Left lung (tissue), 4 donors: ENCODE measurements at regions not wholly inside any gene's neighbourhood (a gene's known extent, or its start where the extent isn't known, plus 50 kb on each side); places are given as distances from the start of the nearest gene placed in this dataset.

Source experiments
- ATAC-seq: fragments of 200-7000 bp; cut with Tn5 transposase; one replicate; pipeline ENCODE4 v1.9.1; 2020; ENCODE audit warnings: moderate library complexity
- DNase-seq, 4 donors: peaks; one replicate each; pipeline ENCODE4 v3.0.0-alpha.2; 2013 to 2020
- H3K27ac ChIP-seq, 2 donors: fragments of 200-600 bp; sonication (generic) in 1 of 2; one replicate each; pipeline versions ENCODE4 v1.5.0 to v1.8.0; 2020 to 2021
- H3K27me3 ChIP-seq, 2 donors: fragments of 200-600 bp; sonication (generic) in 1 of 2; one replicate each; pipeline versions ENCODE4 v1.5.0 to v1.8.0; 2020 to 2021
- H3K36me3 ChIP-seq, 2 donors: fragments of 200-600 bp; sonication (generic) in 1 of 2; one replicate each; pipeline versions ENCODE4 v1.5.0 to v1.8.0; 2020 to 2021
- H3K4me1 ChIP-seq, 2 donors: fragments of 200-600 bp; one replicate each; pipeline ENCODE4 v1.8.0; 2021
- H3K4me3 ChIP-seq, 2 donors: fragments of 200-600 bp; sonication (generic) in 1 of 2; one replicate each; pipeline versions ENCODE4 v1.5.0 to v1.8.0; 2020 to 2021; ENCODE audit warnings: mild to moderate bottlenecking in 1 of 2
- H3K9me3 ChIP-seq, 2 donors: fragments of 200-600 bp; sonication (generic) in 1 of 2; one replicate each; pipeline versions ENCODE4 v1.5.0 to v1.8.0; 2020 to 2021
- CTCF ChIP-seq, 2 donors: fragments of 200-600 bp; sonication (generic) in 1 of 2; IDR thresholded peaks; one replicate each; pipeline versions ENCODE4 v1.5.0 to v1.8.0; 2021; ENCODE audit warnings: antibody characterized with exemption in 2 of 2
- intact Hi-C, 2 donors: fragments of 100-400 bp; cut with DNase I; formaldehyde crosslinking; loops; one replicate each; pipeline versions ENCODE4 v1.11.2 to v1.14.2; 2022
- donor health status: DM: no; HTN: yes; CAD: no.
- donor health status: DM: no; HTN: no; CAD: no.

- no peak for ATAC-seq
- no peaks in the 10 kb centered on the region for H3K4me1 ChIP-seq
- DNase-seq = peak in 1 of 4 donors; percentile 75
- TF ChIP-seq CTCF (IDR thresholded peaks at IDR 0.05) = no peak
- H3K4me3 ChIP-seq = no peak overlapping the region
- H3K9me3 ChIP-seq = no peaks in the 10 kb centered on the region
- H3K27ac ChIP-seq = no peak overlapping the region
- H3K36me3 ChIP-seq = no peaks in the 10 kb centered on the region
- intact Hi-C loops = loop anchor here in 1 of 2 donors (10.0 kb wide), 1 partner anchor 254 kb away; no protein-coding TSS in a partner anchor
- peaks cover 0 to 40% of the 10 kb centered on the region in 2 donors for H3K27me3 ChIP-seq
These were observed 51.1 kb upstream of the BEGAIN start for GRCh38 chr14:100638211-100638855.

GRCh38 chr14:100639280-100639679, 52.1 kb upstream of the BEGAIN start:
- peaks cover 0 to 33% of the 10 kb centered on the region in 2 donors for H3K27me3 ChIP-seq
- no peaks in the 10 kb centered on the region for H3K36me3 ChIP-seq
- ATAC-seq (no peak), DNase-seq (no peak)
- H3K9me3 ChIP-seq = no peaks in the 10 kb centered on the region
- no peak for TF ChIP-seq CTCF (IDR thresholded peaks at IDR 0.05)
- no peak overlapping the region for H3K4me3 ChIP-seq
- intact Hi-C loops = loop anchor here in 1 of 2 donors (10.0 kb wide), 1 partner anchor 254 kb away; no protein-coding TSS in a partner anchor
- H3K27ac ChIP-seq = no peak overlapping the region
- H3K4me1 ChIP-seq = no peaks in the 10 kb centered on the region

GRCh38 chr14:100640471-100641273, 53.5 kb upstream of the BEGAIN start:
- ATAC-seq = peak; percentile 41
- DNase-seq = no peak
- H3K27ac ChIP-seq = no peak overlapping the region
- H3K4me1 ChIP-seq = peaks cover 0 to 13% of the 10 kb centered on the region in 2 donors
- no peaks in the 10 kb centered on the region for H3K36me3 ChIP-seq
- peaks cover 0 to 23% of the 10 kb centered on the region in 2 donors for H3K27me3 ChIP-seq
- H3K4me3 ChIP-seq = no peak overlapping the region
- no peak for TF ChIP-seq CTCF (IDR thresholded peaks at IDR 0.05)
- H3K9me3 ChIP-seq = no peaks in the 10 kb centered on the region
- intact Hi-C loops = no loop called here

GRCh38 chr14:100641274-100641860, 54.1 kb upstream of the BEGAIN start:
- ATAC-seq (no peak), DNase-seq (no peak)
- no peak overlapping the region for H3K27ac ChIP-seq
- no peaks in the 10 kb centered on the region for H3K9me3 ChIP-seq
- intact Hi-C loops = no loop called here
- no peak overlapping the region for H3K4me3 ChIP-seq
- no peaks in the 10 kb centered on the region for H3K36me3 ChIP-seq
- peaks cover 0 to 23% of the 10 kb centered on the region in 2 donors for H3K27me3 ChIP-seq
- peaks cover 0 to 14% of the 10 kb centered on the region in 2 donors for H3K4me1 ChIP-seq
- no peak for TF ChIP-seq CTCF (IDR thresholded peaks at IDR 0.05)

- TF ChIP-seq CTCF (IDR thresholded peaks at IDR 0.05) = no peak
- peaks cover 0 to 14% of the 10 kb centered on the region in 2 donors for H3K4me1 ChIP-seq
- H3K27me3 ChIP-seq = peaks cover 0 to 23% of the 10 kb centered on the region in 2 donors
- no peak for DNase-seq
- no peaks in the 10 kb centered on the region for H3K9me3 ChIP-seq
- intact Hi-C loops = no loop called here
- no peak overlapping the region for H3K27ac ChIP-seq
- ATAC-seq = no peak
- no peaks in the 10 kb centered on the region for H3K36me3 ChIP-seq
- H3K4me3 ChIP-seq = no peak overlapping the region
These were observed 56.2 kb upstream of the BEGAIN start for GRCh38 chr14:100643426-100643825.
